Upper lobe of left lung (tissue), 4 donors: ENCODE measurements at regions not wholly inside any gene's neighbourhood (a gene's known extent, or its start where the extent isn't known, plus 50 kb on each side); places are given as distances from the start of the nearest gene placed in this dataset.

Experiments used
- CTCF ChIP-seq, 6 experiments: fragments of 450-650 bp in 4 of 6; fragments of 200-600 bp in 2 of 6; sonication (generic) in 2 of 6; IDR thresholded peaks; one replicate each; pipeline ENCODE4 v1.5.1; 2016 to 2019; ENCODE audit warnings: antibody characterized with exemption in 6 of 6
- EP300 ChIP-seq, 4 donors: sonication (generic); formaldehyde crosslinking; IDR thresholded peaks; one replicate each; pipeline ENCODE4 v1.5.1; 2017; ENCODE audit warnings: antibody characterized with exemption in 4 of 4, control low read depth in 2 of 4
- POLR2A ChIP-seq, 4 donors: fragments of 450-650 bp; IDR thresholded peaks; one replicate each; pipeline ENCODE4 v1.5.1; 2016 to 2017; ENCODE audit warnings: antibody characterized with exemption in 4 of 4, mild to moderate bottlenecking in 2 of 4
- POLR2AphosphoS5 ChIP-seq, 2 donors: sonication (generic); formaldehyde crosslinking; IDR thresholded peaks; one replicate each; pipeline ENCODE4 v1.5.1; 2017; ENCODE audit warnings: antibody characterized with exemption in 2 of 2

DNA sequence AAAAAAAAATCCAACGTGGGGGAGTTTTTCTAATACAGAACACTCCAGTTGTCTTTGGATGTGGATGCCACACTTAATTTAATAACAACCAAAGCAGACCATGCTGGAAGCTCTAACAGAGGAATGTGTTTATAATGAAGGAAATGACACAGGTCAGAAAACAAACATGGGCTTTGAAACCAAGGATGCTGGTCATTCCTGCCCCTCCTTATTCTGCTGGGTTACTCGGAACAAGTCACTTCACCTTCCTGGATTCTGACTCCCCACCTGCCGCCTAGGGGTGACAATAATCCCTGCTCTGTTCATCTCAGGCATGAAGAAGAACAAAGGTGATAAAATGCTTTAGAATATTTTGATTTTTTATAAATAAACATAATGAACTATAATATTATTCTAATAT, 240.9 kb upstream of the ADAMTS9 start:
- TF ChIP-seq POLR2AphosphoS5 (IDR thresholded peaks at IDR 0.05) = no peak
- no peak for TF ChIP-seq CTCF (IDR thresholded peaks at IDR 0.05)
- TF ChIP-seq EP300 (IDR thresholded peaks at IDR 0.05) = no peak
- TF ChIP-seq POLR2A (IDR thresholded peaks at IDR 0.05) = no peak
